ENCODE measurements at regions not wholly inside any gene's neighbourhood (a gene's known extent, or its start where the extent isn't known, plus 50 kb on each side); places are given as distances from the start of the nearest gene placed in this dataset.

GRCh38 chr5:171555160-171555559 is 135.7 kb downstream of the FGF18 start:
- TF ChIP-seq EZH2 (IDR thresholded peaks at IDR 0.05; ENCODE audit: insufficient read depth, poor library complexity, severe bottlenecking) (no peak), EZH2phosphoT487 (IDR thresholded peaks at IDR 0.05; ENCODE audit: insufficient read depth, low read depth) (no peak)

Data from GM23248 (cell line).